SK-N-SH treated with all-trans-retinoic acid at 6 μM for 48 hours (cell line): ENCODE measurements at regions not wholly inside any gene's neighbourhood (a gene's known extent, or its start where the extent isn't known, plus 50 kb on each side); places are given as distances from the start of the nearest gene placed in this dataset.

Experiments used
- ATAC-seq: fragments of 200-7000 bp; cut with Tn5 transposase; 3 replicates; pipeline ENCODE4 v1.9.1; 2020; ENCODE audit warnings: mild to moderate bottlenecking, moderate library complexity
- ARNTL ChIP-seq: fragments of 450-650 bp; formaldehyde crosslinking; IDR thresholded peaks from 2 replicates; pipeline ENCODE4 v1.5.0; 2020; ENCODE audit warnings: low read depth, mild to moderate bottlenecking, moderate library complexity, borderline replicate concordance
- BACH2 ChIP-seq: fragments of 250-450 bp; sonication (Bioruptor Pico); IDR thresholded peaks from 2 replicates; pipeline ENCODE4 v1.9.0; 2021; ENCODE audit warnings: mild to moderate bottlenecking, borderline replicate concordance
- CREB5 ChIP-seq: fragments of 250-450 bp; sonication (Bioruptor Pico); IDR thresholded peaks from 2 replicates; pipeline ENCODE4 v1.5.1; 2020; ENCODE audit warnings: low read depth, mild to moderate bottlenecking, moderate library complexity
- CSDC2 ChIP-seq: fragments of 250-450 bp; sonication (Bioruptor Pico); IDR thresholded peaks from 2 replicates; pipeline ENCODE4 v1.5.0; 2020; ENCODE audit warnings: mild to moderate bottlenecking, moderate library complexity
- CSRNP3 ChIP-seq: fragments of 250-450 bp; sonication (Bioruptor Pico); IDR thresholded peaks from 2 replicates; pipeline ENCODE4 v1.5.1; 2021; ENCODE audit warnings: mild to moderate bottlenecking, moderate library complexity
- ESRRG ChIP-seq: fragments of 250-450 bp; sonication (Bioruptor Pico); IDR thresholded peaks from 2 replicates; pipeline ENCODE4 v1.6.1; 2021; ENCODE audit warnings: mild to moderate bottlenecking
- GLIS3 ChIP-seq: fragments of 250-450 bp; sonication (Bioruptor Pico); IDR thresholded peaks from 2 replicates; pipeline ENCODE4 v1.5.0; 2020; ENCODE audit warnings: mild to moderate bottlenecking, moderate library complexity
- ISL1 ChIP-seq: fragments of 250-450 bp; sonication (Bioruptor Pico); IDR thresholded peaks from 2 replicates; pipeline ENCODE4 v2.1.2; 2022; ENCODE audit warnings: mild to moderate bottlenecking, moderate library complexity
- PATZ1 ChIP-seq: fragments of 250-450 bp; sonication (Bioruptor Pico); IDR thresholded peaks from 2 replicates; pipeline ENCODE4 v1.8.0; 2020; ENCODE audit warnings: mild to moderate bottlenecking, moderate library complexity, borderline replicate concordance
- POU6F1 ChIP-seq: fragments of 250-450 bp; sonication (Bioruptor Pico); IDR thresholded peaks from 2 replicates; pipeline ENCODE4 v1.8.0; 2021; ENCODE audit warnings: low read depth, mild to moderate bottlenecking, moderate library complexity, borderline replicate concordance
- PPARA ChIP-seq: fragments of 250-450 bp; sonication (Bioruptor Pico); IDR thresholded peaks from 2 replicates; pipeline ENCODE4 v1.5.0; 2020; ENCODE audit warnings: mild to moderate bottlenecking, borderline replicate concordance
- RARB ChIP-seq: fragments of 250-450 bp; sonication (Bioruptor Pico); IDR thresholded peaks from 2 replicates; pipeline ENCODE4 v1.8.0; 2021; ENCODE audit warnings: mild to moderate bottlenecking, moderate library complexity
- SNAI2 ChIP-seq: fragments of 250-450 bp; sonication (Bioruptor Pico); IDR thresholded peaks from 2 replicates; pipeline ENCODE4 v1.5.0; 2020; ENCODE audit warnings: mild to moderate bottlenecking, moderate library complexity
- TCF4 ChIP-seq: fragments of 250-450 bp; sonication (Bioruptor Pico); IDR thresholded peaks from 2 replicates; pipeline ENCODE4 v1.8.0; 2021; ENCODE audit warnings: mild to moderate bottlenecking, moderate library complexity, borderline replicate concordance
- TOX ChIP-seq: fragments of 250-450 bp; sonication (Bioruptor Pico); IDR thresholded peaks from 2 replicates; pipeline ENCODE4 v1.8.0; 2021; ENCODE audit warnings: mild to moderate bottlenecking, moderate library complexity, borderline replicate concordance
- TSHZ2 ChIP-seq: fragments of 250-450 bp; sonication (Bioruptor Pico); IDR thresholded peaks from 2 replicates; pipeline ENCODE4 v1.5.0; 2020; ENCODE audit warnings: mild to moderate bottlenecking, moderate library complexity
- ZC3H10 ChIP-seq: fragments of 250-450 bp; sonication (Bioruptor Pico); IDR thresholded peaks from 2 replicates; pipeline ENCODE4 v1.5.1; 2021; ENCODE audit warnings: mild to moderate bottlenecking, moderate library complexity
- ZNF565 ChIP-seq: fragments of 450-650 bp; formaldehyde crosslinking; conservative IDR thresholded peaks from 2 replicates; pipeline ENCODE4 v1.5.0; 2020; ENCODE audit warnings: low read depth, mild to moderate bottlenecking, moderate library complexity
- ZNF70 ChIP-seq: fragments of 450-650 bp; formaldehyde crosslinking; IDR thresholded peaks from 2 replicates; pipeline ENCODE4 v1.5.0; 2020; ENCODE audit warnings: mild to moderate bottlenecking, moderate library complexity
- ZNF8 ChIP-seq: fragments of 450-650 bp; formaldehyde crosslinking; IDR thresholded peaks from 2 replicates; pipeline ENCODE4 v1.5.0; 2020; ENCODE audit warnings: mild to moderate bottlenecking, moderate library complexity

GRCh38 chr10:128324058-128324827 is 198.0 kb upstream of the MKI67 start:
- ATAC-seq = no peak
- TF ChIP-seq ZNF70 (CRISPR knock-in tag) = no peak
- TF ChIP-seq SNAI2 = no peak
- no peak for TF ChIP-seq ARNTL (CRISPR knock-in tag)
- no peak for TF ChIP-seq ESRRG (CRISPR knock-in tag)
- no peak for TF ChIP-seq POU6F1 (CRISPR knock-in tag)
- TF ChIP-seq GLIS3 = no peak
- TF ChIP-seq PATZ1 = no peak
- TF ChIP-seq CREB5 (CRISPR knock-in tag) = no peak
- no peak for TF ChIP-seq TSHZ2
- TF ChIP-seq RARB (CRISPR knock-in tag) = no peak
- TF ChIP-seq ZNF565 (CRISPR knock-in tag) = no peak
- no peak for TF ChIP-seq ZNF8 (CRISPR knock-in tag)
- no peak for TF ChIP-seq ZC3H10
- TF ChIP-seq TCF4 = no peak
- no peak for TF ChIP-seq ISL1
- TF ChIP-seq CSDC2 (CRISPR knock-in tag) = no peak
- TF ChIP-seq, all 23 proteins: peak for 0

GRCh38 chr10:128325788-128326187 is 199.6 kb upstream of the MKI67 start:
- ATAC-seq = no peak
- no peak for TF ChIP-seq CSRNP3 (CRISPR knock-in tag)
- no peak for TF ChIP-seq ZNF565 (CRISPR knock-in tag)
- no peak for TF ChIP-seq SNAI2
- no peak for TF ChIP-seq PPARA (CRISPR knock-in tag)
- no peak for TF ChIP-seq ZNF70 (CRISPR knock-in tag)
- TF ChIP-seq, all 23 proteins: peak for 0

- no peak for ATAC-seq
- TF ChIP-seq GLIS3 (no peak), ZNF8 (CRISPR knock-in tag) (no peak), PATZ1 (no peak), BACH2 (CRISPR knock-in tag) (no peak), TCF4 (no peak), POU6F1 (CRISPR knock-in tag) (no peak), TOX (CRISPR knock-in tag) (no peak)
These were observed 200.0 kb upstream of the MKI67 start for GRCh38 chr10:128326251-128326650.
